Nephron (organoid): ENCODE measurements at regions not wholly inside any gene's neighbourhood (a gene's known extent, or its start where the extent isn't known, plus 50 kb on each side); places are given as distances from the start of the nearest gene placed in this dataset.

Experiments used
- H3K27ac Mint-ChIP-seq, 3 experiments: 2 replicates each; pipeline ENCODE4 v1.8.0; 2020; ENCODE audit warnings: mixed read lengths in 3 of 3, mild to moderate bottlenecking in 2 of 3, moderate library complexity in 1 of 3
- H3K27me3 Mint-ChIP-seq: 2 replicates; pipeline ENCODE4 v1.8.0; 2021; ENCODE audit warnings: low read depth, mild to moderate bottlenecking, moderate library complexity, mixed read lengths
- H3K36me3 Mint-ChIP-seq: 2 replicates; pipeline ENCODE4 v1.8.0; 2020; ENCODE audit warnings: low read depth, mixed read lengths
- H3K4me1 Mint-ChIP-seq: 2 replicates; pipeline ENCODE4 v1.8.0; 2020; ENCODE audit warnings: mixed read lengths
- H3K4me3 Mint-ChIP-seq, 3 experiments: 2 replicates each; pipeline ENCODE4 v1.8.0; 2020; ENCODE audit warnings: mild to moderate bottlenecking in 3 of 3, mixed read lengths in 3 of 3, moderate library complexity in 2 of 3
- H3K9me3 Mint-ChIP-seq: 2 replicates; pipeline ENCODE4 v1.8.0; 2020; ENCODE audit warnings: mixed read lengths
- CTCF ChIP-seq, 3 experiments: fragments of 200-600 bp; sonication (generic); IDR thresholded peaks; one replicate each; pipeline ENCODE4 v1.5.0; 2021; ENCODE audit warnings: antibody characterized with exemption in 3 of 3; ENCODE audit not compliant: unreplicated experiment in 3 of 3

- Mint-ChIP-seq H3K4me3 (no peak overlapping the region), H3K4me1 (peaks cover 4% of the 10 kb centered on the region)
Observed at GRCh38 chr12:13440844-13441243, 244.3 kb downstream of the EMP1 start.

GRCh38 chr12:13437541-13437940, 241.0 kb downstream of the EMP1 start:
- no peaks in the 10 kb centered on the region for H3K27me3 Mint-ChIP-seq
- H3K4me1 Mint-ChIP-seq, result peaks cover 4% of the 10 kb centered on the region
- TF ChIP-seq CTCF (IDR thresholded peaks at IDR 0.05; ENCODE audit: unreplicated experiment in 3 of 3), result no peak
- no peaks in the 10 kb centered on the region for H3K36me3 Mint-ChIP-seq
- no peak overlapping the region for H3K27ac Mint-ChIP-seq
- H3K9me3 Mint-ChIP-seq, result no peaks in the 10 kb centered on the region
- H3K4me3 Mint-ChIP-seq, result no peak overlapping the region

More at GRCh38 chr12:13440844-13441243, 244.3 kb downstream of the EMP1 start:
- no peaks in the 10 kb centered on the region for H3K36me3 Mint-ChIP-seq
- no peak overlapping the region for H3K27ac Mint-ChIP-seq
- no peaks in the 10 kb centered on the region for H3K27me3 Mint-ChIP-seq
- H3K9me3 Mint-ChIP-seq, result no peaks in the 10 kb centered on the region
- TF ChIP-seq CTCF (IDR thresholded peaks at IDR 0.05; ENCODE audit: unreplicated experiment in 3 of 3), result no peak

GRCh38 chr12:13436696-13437391, 240.3 kb downstream of the EMP1 start:
- H3K9me3 Mint-ChIP-seq, result no peaks in the 10 kb centered on the region
- H3K4me3 Mint-ChIP-seq, result no peak overlapping the region
- H3K4me1 Mint-ChIP-seq, result peaks cover 4% of the 10 kb centered on the region
- TF ChIP-seq CTCF (IDR thresholded peaks at IDR 0.05; ENCODE audit: unreplicated experiment in 3 of 3), result no peak
- no peaks in the 10 kb centered on the region for H3K36me3 Mint-ChIP-seq
- no peaks in the 10 kb centered on the region for H3K27me3 Mint-ChIP-seq
- H3K27ac Mint-ChIP-seq, result no peak overlapping the region

- no peak overlapping the region for H3K27ac Mint-ChIP-seq
- no peak for TF ChIP-seq CTCF (IDR thresholded peaks at IDR 0.05; ENCODE audit: unreplicated experiment in 3 of 3)
- H3K27me3 Mint-ChIP-seq, result no peaks in the 10 kb centered on the region
- peaks cover 4% of the 10 kb centered on the region for H3K4me1 Mint-ChIP-seq
- H3K36me3 Mint-ChIP-seq, result no peaks in the 10 kb centered on the region
- H3K9me3 Mint-ChIP-seq, result no peaks in the 10 kb centered on the region
- H3K4me3 Mint-ChIP-seq, result no peak overlapping the region
Observed at GRCh38 chr12:13436182-13436581, 239.7 kb downstream of the EMP1 start.

GRCh38 chr12:13435235-13435933, 238.9 kb downstream of the EMP1 start:
- H3K27me3 Mint-ChIP-seq, result no peaks in the 10 kb centered on the region
- H3K4me3 Mint-ChIP-seq, result no peak overlapping the region
- H3K27ac Mint-ChIP-seq, result no peak overlapping the region
- H3K9me3 Mint-ChIP-seq, result no peaks in the 10 kb centered on the region
- peaks cover 4% of the 10 kb centered on the region for H3K4me1 Mint-ChIP-seq
- TF ChIP-seq CTCF (IDR thresholded peaks at IDR 0.05; ENCODE audit: unreplicated experiment in 3 of 3), result no peak
- no peaks in the 10 kb centered on the region for H3K36me3 Mint-ChIP-seq

GRCh38 chr12:13433768-13434167, 237.2 kb downstream of the EMP1 start:
- peaks cover 4% of the 10 kb centered on the region for H3K4me1 Mint-ChIP-seq
- no peak overlapping the region for H3K27ac Mint-ChIP-seq
- H3K4me3 Mint-ChIP-seq, result no peak overlapping the region
- H3K27me3 Mint-ChIP-seq, result no peaks in the 10 kb centered on the region
- H3K9me3 Mint-ChIP-seq, result no peaks in the 10 kb centered on the region
- no peaks in the 10 kb centered on the region for H3K36me3 Mint-ChIP-seq
- TF ChIP-seq CTCF (IDR thresholded peaks at IDR 0.05; ENCODE audit: unreplicated experiment in 3 of 3), result no peak
